ENCODE measurements at regions not wholly inside any gene's neighbourhood (a gene's known extent, or its start where the extent isn't known, plus 50 kb on each side); places are given as distances from the start of the nearest gene placed in this dataset.

DNA sequence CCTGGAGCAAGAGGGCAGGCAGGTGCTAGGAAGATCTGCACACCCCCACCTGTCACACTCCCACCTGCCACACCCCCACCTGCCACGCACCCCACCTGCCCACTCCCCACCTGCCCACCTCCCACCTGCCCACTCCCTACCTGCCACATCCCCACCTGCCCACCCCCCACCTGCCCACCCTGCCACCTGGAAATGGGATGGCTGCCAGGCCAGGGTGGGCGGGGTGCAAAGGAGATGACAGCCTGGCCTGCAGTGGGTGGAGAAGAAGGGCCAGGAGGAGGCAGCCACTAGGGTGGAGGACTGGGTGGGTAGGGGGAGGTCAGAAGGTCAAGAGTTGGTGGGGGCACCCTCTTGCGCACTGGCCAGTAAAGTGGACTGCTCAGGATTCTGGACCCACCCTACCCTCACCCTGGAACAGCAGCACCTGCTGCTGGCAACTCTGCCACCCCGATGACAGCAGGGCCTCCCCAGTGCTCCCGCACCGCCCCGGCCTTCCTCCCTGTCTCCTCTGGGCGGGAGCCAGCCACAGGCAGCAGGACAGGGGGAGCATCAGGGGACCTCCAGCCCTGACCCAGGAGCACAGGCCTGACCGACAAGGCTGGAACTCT, 66.8 kb upstream of the NKX1-1 start:
- peak; percentile 10 for DNase-seq
- intact Hi-C loops (cut with micrococcal nuclease): no loop called here
- ATAC-seq: no peak

GRCh38 chr4:1472148-1472797, 66.0 kb upstream of the NKX1-1 start:
- intact Hi-C loops (cut with micrococcal nuclease): no loop called here
- ATAC-seq (no peak), DNase-seq (no peak)

DNA sequence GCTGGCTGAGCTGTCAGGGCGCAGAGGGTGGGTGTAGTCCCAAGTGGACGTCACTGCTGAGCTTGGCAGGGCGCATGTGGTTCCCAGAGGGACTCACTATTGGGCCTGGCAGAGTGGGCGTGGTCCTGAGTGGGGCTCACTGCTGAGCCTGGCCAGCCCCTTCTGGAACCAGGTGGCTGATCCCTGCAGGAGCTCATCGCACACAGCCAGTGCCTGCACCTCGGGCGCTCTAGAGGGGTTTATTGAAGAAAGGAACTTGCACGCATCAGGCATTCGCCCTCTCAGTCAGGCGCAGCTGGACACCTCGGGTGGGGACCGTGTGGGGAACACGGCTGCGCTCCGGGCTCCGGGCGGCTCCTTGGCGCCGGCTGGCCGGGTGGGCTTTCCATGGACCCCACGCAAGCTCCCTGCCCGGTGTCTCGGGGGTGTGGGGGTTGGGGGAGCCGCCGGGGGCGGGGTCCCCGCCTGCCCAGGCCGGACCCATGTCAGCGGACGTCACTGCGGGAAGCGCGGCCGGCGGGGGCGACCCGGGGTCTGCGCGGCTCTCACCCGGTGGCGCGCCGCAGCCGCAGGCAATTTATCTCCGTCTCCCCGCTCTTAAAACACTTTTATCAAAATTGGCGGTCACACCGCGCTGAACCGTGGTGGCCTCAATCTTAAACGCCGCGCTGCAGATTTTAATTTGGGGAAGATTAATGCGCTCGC, 65.4 kb upstream of the NKX1-1 start:
- intact Hi-C loops (cut with micrococcal nuclease): no loop called here
- ATAC-seq: no peak
- DNase-seq: no peak

GRCh38 chr4:1470816-1471442, 64.7 kb upstream of the NKX1-1 start:
- DNase-seq (no peak), ATAC-seq (no peak)
- intact Hi-C loops (cut with micrococcal nuclease): no loop called here

GRCh38 chr4:1470393-1470670, 64.1 kb upstream of the NKX1-1 start:
- DNase-seq (no peak), ATAC-seq (no peak)
- intact Hi-C loops (cut with micrococcal nuclease): no loop called here

DNA sequence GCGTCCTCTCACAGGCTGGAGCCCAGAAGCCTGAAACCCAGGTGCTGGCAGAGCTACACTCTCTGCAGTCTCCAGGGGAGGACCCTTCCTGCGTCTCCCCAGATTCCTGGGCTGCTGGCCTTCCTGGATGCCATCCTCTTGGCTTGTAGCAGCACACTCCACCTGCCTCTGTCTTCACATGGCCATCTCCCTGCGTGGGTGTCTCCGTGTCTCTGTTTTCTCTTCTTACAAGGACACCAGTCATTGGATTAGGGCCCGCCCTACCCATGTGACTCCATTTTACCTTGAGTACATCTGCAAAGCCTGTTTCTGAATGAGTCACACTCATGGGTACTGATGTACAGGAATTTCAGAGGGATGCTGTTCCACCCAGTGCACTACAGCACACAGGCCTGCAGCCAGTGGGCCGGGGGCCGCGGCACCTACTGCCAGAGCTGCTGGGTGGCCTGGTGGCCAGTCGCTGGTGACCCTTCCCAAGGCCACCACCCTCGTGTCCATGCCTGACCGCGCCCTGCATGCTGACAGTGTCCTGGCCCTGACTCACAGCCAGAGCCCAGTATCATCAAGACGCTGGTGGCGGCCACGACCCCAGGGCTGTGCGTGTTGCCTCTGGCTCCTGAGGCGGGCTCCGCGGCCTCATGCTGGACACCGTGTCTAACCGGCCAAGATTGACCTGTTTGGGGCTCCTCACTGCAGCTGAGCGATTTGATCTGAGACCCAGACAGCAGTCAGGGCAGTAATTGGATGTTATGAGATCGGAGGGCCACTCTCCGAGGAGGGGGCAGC, 63.6 kb upstream of the NKX1-1 start:
- intact Hi-C loops (cut with micrococcal nuclease): no loop called here
- DNase-seq (no peak), ATAC-seq (no peak)

DNA sequence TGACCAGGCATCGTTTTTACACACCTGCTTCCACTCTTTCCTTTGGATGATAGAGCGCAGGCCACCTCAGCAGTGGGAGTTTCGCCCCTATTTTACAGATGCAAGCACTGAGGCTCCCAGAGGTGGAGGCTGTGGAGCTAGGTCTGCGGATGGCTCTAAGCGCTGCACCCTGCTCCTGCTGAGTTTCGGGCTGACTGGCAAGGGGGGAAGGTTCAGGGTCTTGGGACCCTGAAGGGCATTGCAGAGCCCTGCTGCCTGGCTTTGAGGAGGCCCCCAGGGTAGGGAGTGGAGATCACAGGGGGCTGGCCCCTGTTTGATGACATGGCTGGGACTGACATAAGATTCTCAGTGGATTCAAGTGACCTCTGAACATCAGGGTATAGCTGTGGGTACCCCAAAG, 62.8 kb upstream of the NKX1-1 start:
- intact Hi-C loops (cut with micrococcal nuclease): no loop called here
- DNase-seq: no peak

DNA sequence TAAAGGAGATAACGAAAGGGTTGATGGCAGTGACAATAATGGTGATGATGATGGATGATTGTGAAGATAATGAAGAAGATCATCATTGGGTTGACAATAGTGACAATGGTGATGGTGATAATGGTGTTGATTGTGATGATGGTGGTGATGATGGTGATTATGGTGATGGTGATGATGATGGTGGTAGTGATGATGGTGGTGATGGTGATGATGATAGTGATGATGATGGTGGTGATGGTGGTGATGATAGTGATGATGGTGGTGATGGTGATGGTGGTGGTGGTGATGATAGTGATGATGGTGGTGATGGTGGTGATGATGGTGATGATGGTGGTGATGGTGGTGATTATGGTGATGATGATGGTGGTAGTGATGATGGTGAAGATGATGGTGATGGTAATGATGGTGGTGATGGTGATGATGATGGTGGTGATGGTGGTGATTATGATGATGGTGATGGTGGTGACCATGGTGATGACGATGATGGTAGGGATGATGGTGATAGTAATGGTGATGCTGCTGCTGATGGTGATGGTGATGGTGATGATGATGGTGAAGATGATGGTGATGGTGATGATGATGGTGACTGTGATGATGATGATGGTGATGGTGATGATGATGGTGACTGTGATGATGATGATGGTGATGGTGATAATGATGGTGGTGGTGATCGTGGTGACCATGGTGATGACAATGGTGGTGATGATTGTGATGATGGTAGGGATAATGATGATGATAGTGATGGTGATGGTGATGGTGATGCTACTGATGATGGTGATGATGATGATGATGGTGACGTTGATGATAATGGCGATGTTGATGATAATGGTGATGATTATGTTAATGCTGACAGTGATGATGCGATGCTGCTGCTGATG, 61.6 kb upstream of the NKX1-1 start:
- no peak for DNase-seq
- intact Hi-C loops (cut with micrococcal nuclease): no loop called here
- ATAC-seq: no peak

More for the DNA sequence above, 62.8 kb upstream of the NKX1-1 start:
- ATAC-seq: no peak

DNA sequence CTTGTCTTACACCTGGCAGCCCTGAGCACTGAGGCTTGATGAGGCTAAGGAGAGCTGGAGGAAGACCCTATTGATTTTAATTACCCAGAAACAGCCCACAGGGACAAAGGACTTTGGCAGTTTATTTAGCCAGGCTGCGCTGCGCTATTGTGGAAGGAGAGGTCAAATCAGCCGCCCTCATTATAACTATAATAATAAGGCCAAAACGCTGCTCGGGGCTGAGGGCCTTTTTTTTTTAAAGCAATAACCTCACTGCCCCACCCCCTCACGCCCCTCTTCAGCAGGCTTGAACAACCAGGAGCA, 60.6 kb upstream of the NKX1-1 start:
- ATAC-seq (no peak), DNase-seq (no peak)
- intact Hi-C loops (cut with micrococcal nuclease): no loop called here

- DNase-seq (no peak), ATAC-seq (no peak)
- intact Hi-C loops (cut with micrococcal nuclease): no loop called here
Observed at GRCh38 chr4:1466034-1466862, 60.0 kb upstream of the NKX1-1 start.

DNA sequence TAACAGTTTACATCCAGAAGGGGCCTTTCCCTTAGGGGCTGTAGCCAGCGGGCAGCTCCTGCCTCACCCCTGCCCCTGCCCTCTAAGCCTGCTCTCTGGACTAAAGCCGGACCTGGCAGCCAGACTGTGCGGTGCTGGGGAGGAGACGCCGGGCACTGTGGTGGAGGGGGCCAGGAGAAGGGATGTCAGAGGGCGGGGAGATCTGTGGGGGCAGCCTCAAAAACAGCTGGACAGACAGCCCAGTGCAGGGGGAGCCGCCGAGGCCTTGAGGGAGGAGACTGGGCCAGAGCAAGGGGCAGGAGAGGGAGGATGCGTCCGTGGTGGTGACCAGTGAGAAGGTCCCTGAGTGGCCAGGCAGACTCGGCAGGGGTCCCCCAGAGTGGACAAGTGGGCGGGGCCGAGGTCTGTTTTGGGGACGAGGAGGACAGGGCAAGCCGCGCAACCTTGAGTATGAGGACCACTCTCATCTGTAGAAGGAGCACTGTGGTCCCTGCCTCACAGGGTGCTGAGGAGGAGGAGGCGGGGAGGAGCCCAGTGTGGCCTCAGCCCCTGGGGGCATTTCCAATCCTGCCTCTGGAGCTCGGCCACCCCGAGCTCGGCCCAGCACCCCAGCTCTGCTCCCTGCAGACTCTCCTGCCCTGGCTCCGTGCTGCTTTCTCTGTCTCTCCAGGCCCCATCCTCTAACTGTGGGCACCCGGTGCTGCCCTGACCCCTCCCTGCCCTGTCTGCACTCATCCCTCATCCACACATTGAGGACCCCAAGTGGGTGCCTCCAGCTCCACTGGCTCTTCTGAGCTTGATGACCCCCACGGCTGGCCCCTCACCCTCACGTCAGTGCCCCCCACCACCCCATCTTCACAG, 59.2 kb upstream of the NKX1-1 start:
- intact Hi-C loops (cut with micrococcal nuclease): no loop called here
- ATAC-seq (no peak), DNase-seq (no peak)

GRCh38 chr4:1464581-1465171, 58.4 kb upstream of the NKX1-1 start:
- intact Hi-C loops (cut with micrococcal nuclease): no loop called here
- DNase-seq (no peak), ATAC-seq (no peak)

DNA sequence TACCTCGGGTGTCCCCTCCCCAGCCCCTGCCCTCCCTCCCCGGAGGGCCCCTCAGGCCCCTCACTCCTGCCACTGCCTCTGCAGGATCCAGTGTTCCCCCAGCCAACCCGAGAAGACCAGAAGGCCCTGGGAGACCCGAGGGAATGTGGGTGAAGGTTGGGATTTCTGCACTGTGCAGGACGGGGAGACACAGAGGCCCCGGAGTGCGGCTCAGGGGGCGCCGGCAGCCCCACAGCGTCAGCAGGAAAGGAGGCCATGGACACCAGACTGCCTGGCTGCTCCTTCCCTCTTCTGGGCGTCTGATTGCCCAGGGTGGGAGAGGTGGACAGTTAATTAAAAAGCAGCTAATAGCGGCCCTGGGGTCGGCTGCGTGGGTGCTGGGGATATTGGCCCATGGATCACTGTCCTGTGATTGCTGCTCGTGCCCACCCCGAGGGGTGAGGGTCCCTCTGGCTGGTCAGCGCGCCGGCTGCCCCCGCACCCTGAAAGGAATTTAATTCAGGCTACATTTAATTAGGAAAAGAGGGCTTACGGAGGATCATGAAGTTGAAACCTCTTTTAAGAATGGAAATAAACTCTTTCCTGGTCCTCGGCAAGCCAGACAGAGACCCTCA, 57.8 kb upstream of the NKX1-1 start:
- DNase-seq (no peak), ATAC-seq (no peak)
- intact Hi-C loops (cut with micrococcal nuclease): no loop called here

- no peak for ATAC-seq
- DNase-seq: no peak
Observed at GRCh38 chr4:1463088-1463926, 57.1 kb upstream of the NKX1-1 start.

DNA sequence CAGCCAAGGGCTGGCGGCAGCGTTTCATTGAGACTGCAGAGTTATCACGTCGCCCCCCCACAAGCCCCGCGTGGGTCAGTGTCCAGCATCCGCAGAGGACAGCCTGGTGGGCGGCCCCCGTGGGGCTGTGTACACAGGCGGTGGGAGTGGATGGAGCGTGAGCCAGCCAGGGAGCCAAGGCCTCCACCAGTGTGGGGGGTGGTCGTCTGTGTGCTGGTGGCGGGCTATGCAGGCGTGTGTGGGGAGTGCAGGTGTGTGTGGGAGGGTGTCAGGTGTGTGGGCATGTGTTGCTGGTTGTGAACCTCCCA, 56.5 kb upstream of the NKX1-1 start:
- intact Hi-C loops (cut with micrococcal nuclease): no loop called here
- ATAC-seq (no peak), DNase-seq (no peak)

More at GRCh38 chr4:1463088-1463926, 57.1 kb upstream of the NKX1-1 start:
- intact Hi-C loops (cut with micrococcal nuclease): no loop called here
